Kidney (tissue), 13 donors: ENCODE measurements at regions not wholly inside any gene's neighbourhood (a gene's known extent, or its start where the extent isn't known, plus 50 kb on each side); places are given as distances from the start of the nearest gene placed in this dataset.

Source experiments
- DNase-seq, 5 donors: peaks; one replicate each; pipeline ENCODE4 v3.0.0-alpha.2; 2013 to 2020
- FAIRE-seq: peaks from 2 replicates; lab custom pipeline; 2012; peaks lifted over from hg19 to GRCh38; lab: Jason Lieb, UNC
- H3K27ac ChIP-seq, 2 donors: one replicate each; pipeline ENCODE4 v1.7.0; 2013; ENCODE audit warnings: low read depth in 2 of 2, low read length in 2 of 2, inconsistent platforms in 1 of 2
- H3K27me3 ChIP-seq: one replicate; pipeline ENCODE4 v1.7.1; 2013; ENCODE audit warnings: low read length, inconsistent platforms; ENCODE audit not compliant: control insufficient read depth, insufficient read depth
- H3K36me3 ChIP-seq, 3 donors: one replicate each; pipeline versions ENCODE4 v1.7.0 to v1.7.1; 2013; ENCODE audit warnings: low read length in 3 of 3, control low read depth in 1 of 3, inconsistent platforms in 1 of 3; ENCODE audit not compliant: insufficient read depth in 3 of 3, control insufficient read depth in 2 of 3
- H3K4me1 ChIP-seq, 3 donors: one replicate each; pipeline versions ENCODE4 v1.7.0 to v1.7.1; 2013; ENCODE audit warnings: low read length in 3 of 3, inconsistent platforms in 1 of 3, low read depth in 1 of 3; ENCODE audit not compliant: control insufficient read depth in 2 of 3, insufficient read depth in 2 of 3
- H3K4me3 ChIP-seq, 3 donors: one replicate each; pipeline versions ENCODE4 v1.7.0 to v1.8.1; 2013; ENCODE audit warnings: low read length in 3 of 3, control low read depth in 1 of 3, inconsistent platforms in 1 of 3
- H3K9ac ChIP-seq, 3 donors: one replicate each; pipeline versions ENCODE4 v1.7.0 to v1.7.1; 2013; ENCODE audit warnings: low read length in 3 of 3, control low read depth in 1 of 3, inconsistent platforms in 1 of 3
- H3K9me3 ChIP-seq, 3 donors: one replicate each; pipeline versions ENCODE4 v1.7.0 to v1.7.1; 2013; ENCODE audit warnings: low read length in 3 of 3, control low read depth in 1 of 3, inconsistent platforms in 1 of 3; ENCODE audit not compliant: control insufficient read depth in 2 of 3, insufficient read depth in 1 of 3
- CTCF ChIP-seq: IDR thresholded peaks from 3 replicates; pipeline ENCODE4 v1.5.1; 2012; ENCODE audit warnings: mild to moderate bottlenecking, moderate library complexity, borderline replicate concordance; ENCODE audit not compliant: insufficient read depth; ENCODE audit errors: extremely low read depth
- intact Hi-C: fragments of 100-400 bp; cut with DNase I; formaldehyde crosslinking; loops from one replicate; pipeline ENCODE4 v1.11.1; 2022
- donor health status: control.
- donor health status: control.
- donor health status: control.
- donor health status: control.
- donor health status: control.
- donor health status: DM: yes; HTN: yes; CAD: no.
- donor health status: Normal renal cell carcinoma (clear cell type).

- Histone ChIP-seq H3K4me3 (no peak overlapping the region), H3K36me3 (no peaks in the 10 kb centered on the region), H3K9me3 (no peaks in the 10 kb centered on the region), H3K27me3 (no peaks in the 10 kb centered on the region), H3K27ac (no peak overlapping the region), H3K4me1 (no peaks in the 10 kb centered on the region), H3K9ac (no peak overlapping the region)
- no peak for TF ChIP-seq CTCF
- intact Hi-C loops: no loop called here
- DNase-seq (no peak), FAIRE-seq (no peak)
Observed at GRCh38 chr6:88454658-88455057, 288.5 kb upstream of the CNR1 start.

GRCh38 chr6:88449770-88450169 is 283.6 kb upstream of the CNR1 start:
- no peaks in the 10 kb centered on the region for H3K27me3 ChIP-seq
- no peak overlapping the region for H3K9ac ChIP-seq
- H3K36me3 ChIP-seq: no peaks in the 10 kb centered on the region
- FAIRE-seq (no peak), DNase-seq (no peak)
- no peaks in the 10 kb centered on the region for H3K4me1 ChIP-seq
- H3K4me3 ChIP-seq: no peak overlapping the region
- no peaks in the 10 kb centered on the region for H3K9me3 ChIP-seq
- no peak for TF ChIP-seq CTCF
- H3K27ac ChIP-seq: no peak overlapping the region
- intact Hi-C loops: no loop called here

GRCh38 chr6:88445188-88445965 is 279.2 kb upstream of the CNR1 start:
- no peak for FAIRE-seq
- Histone ChIP-seq H3K27ac (no peak overlapping the region), H3K9ac (no peak overlapping the region), H3K9me3 (no peaks in the 10 kb centered on the region), H3K4me3 (no peak overlapping the region), H3K36me3 (no peaks in the 10 kb centered on the region), H3K27me3 (no peaks in the 10 kb centered on the region), H3K4me1 (no peaks in the 10 kb centered on the region)
- DNase-seq: no peak
- intact Hi-C loops: no loop called here
- TF ChIP-seq CTCF: no peak
